OCI-LY7 (cell line): ENCODE measurements at regions not wholly inside any gene's neighbourhood (a gene's known extent, or its start where the extent isn't known, plus 50 kb on each side); places are given as distances from the start of the nearest gene placed in this dataset.

Experiments
- BruUV-seq: library from RNA; stranded (reverse); fragments of 400-500 nt; replicated peaks from 2 replicates; lab custom pipeline; 2021; lab: Mats Ljungman, UMichigan
- CTCF ChIA-PET: fragments of 300-600 bp; sonication (Branson Sonifier 250); formaldehyde crosslinking; loops from one replicate; lab custom pipeline; 2022; ENCODE audit warnings: antibody characterized with exemption; ENCODE audit not compliant: unreplicated experiment; lab: Charles Lee
- POLR2A ChIA-PET: fragments of 300-600 bp; sonication (Branson Sonifier 250); formaldehyde crosslinking; loops from one replicate; lab custom pipeline; 2022; ENCODE audit warnings: antibody characterized with exemption; lab: Charles Lee
- DNase-seq: peaks from one replicate; pipeline ENCODE4 v3.0.0-alpha.2; 2015; ENCODE audit warnings: low spot score
- H2AFZ ChIP-seq: fragments of 200-600 bp; sonication (generic), shearing (Covaris generic); 2 replicates; pipeline ENCODE4 v1.6.1; 2014; ENCODE audit warnings: mild to moderate bottlenecking, antibody characterized with exemption, low read length, moderate library complexity
- H3K27ac ChIP-seq: fragments of 200-600 bp; sonication (generic); 2 replicates; pipeline ENCODE4 v1.5.1; 2014; ENCODE audit warnings: mixed run types, low read depth, mild to moderate bottlenecking, moderate library complexity, low read length, inconsistent platforms; ENCODE audit not compliant: poor library complexity, severe bottlenecking
- H3K36me3 ChIP-seq: fragments of 200-600 bp; sonication (generic); 2 replicates; pipeline ENCODE4 v1.6.1; 2014; ENCODE audit warnings: mild to moderate bottlenecking, antibody characterized with exemption, low read length, moderate library complexity, mixed read lengths; ENCODE audit not compliant: insufficient read depth
- H3K4me1 ChIP-seq: fragments of 200-600 bp; sonication (generic); 2 replicates; pipeline ENCODE4 v1.5.1; 2014; ENCODE audit warnings: mild to moderate bottlenecking, low read length; ENCODE audit not compliant: insufficient read depth, poor library complexity, severe bottlenecking
- H3K4me2 ChIP-seq: fragments of 200-600 bp; sonication (generic); 2 replicates; pipeline ENCODE4 v1.6.1; 2014; ENCODE audit warnings: mild to moderate bottlenecking, low read length
- H3K4me3 ChIP-seq: fragments of 200-600 bp; sonication (generic); 2 replicates; pipeline ENCODE4 v1.5.1; 2014; ENCODE audit warnings: mild to moderate bottlenecking, low read depth, low read length; ENCODE audit not compliant: poor library complexity, severe bottlenecking
- H3K79me2 ChIP-seq: fragments of 200-600 bp; sonication (generic); 2 replicates; pipeline ENCODE4 v1.6.1; 2016; ENCODE audit warnings: low read depth, mild to moderate bottlenecking, low read length, moderate library complexity, mixed read lengths; ENCODE audit not compliant: insufficient read depth
- H3K9me2 ChIP-seq: fragments of 200-600 bp; sonication (generic); 2 replicates; pipeline ENCODE4 v1.6.1; 2016; ENCODE audit warnings: mild to moderate bottlenecking, low read length, mixed read lengths; ENCODE audit not compliant: insufficient read depth
- H3K9me3 ChIP-seq: fragments of 200-600 bp; sonication (generic); 2 replicates; pipeline ENCODE4 v1.6.1; 2014; ENCODE audit warnings: mild to moderate bottlenecking, mixed run types, low read length, mixed read lengths
- H4K20me1 ChIP-seq: fragments of 200-600 bp; sonication (generic); 2 replicates; pipeline ENCODE4 v1.6.1; 2014; ENCODE audit warnings: mild to moderate bottlenecking, antibody characterized with exemption, low read length, moderate library complexity, mixed read lengths; ENCODE audit not compliant: insufficient read depth
- CTCF ChIP-seq: fragments of 200-600 bp; sonication (generic); conservative IDR thresholded peaks from 2 replicates; pipeline ENCODE4 v1.5.1; 2014; ENCODE audit warnings: mild to moderate bottlenecking, antibody characterized with exemption, low read length, moderate library complexity, mixed read lengths
- EZH2phosphoT487 ChIP-seq: fragments of 200-600 bp; sonication (generic); IDR thresholded peaks from 2 replicates; pipeline ENCODE4 v1.6.1; 2018; ENCODE audit warnings: low read depth, borderline replicate concordance, mild to moderate bottlenecking, mixed run types, antibody characterized with exemption, low read length, moderate library complexity, mixed read lengths
- intact Hi-C: fragments of 100-400 bp; cut with micrococcal nuclease; formaldehyde crosslinking; loops from one replicate; pipeline ENCODE4 v1.10.0; 2022; ENCODE audit not compliant: unreplicated experiment

GRCh38 chr6:122302067-122302466 is 97.4 kb upstream of the HSF2 start:
- no peak overlapping the region for H3K27ac ChIP-seq
- DNase-seq = no peak
- ChIA-PET CTCF (no interaction called here), POLR2A (no interaction called here)
- H4K20me1 ChIP-seq = no peaks in the 10 kb centered on the region
- no peaks in the 10 kb centered on the region for H3K79me2 ChIP-seq
- no TSS peak for BruUV-seq
- TF ChIP-seq CTCF (no peak), EZH2phosphoT487 (no peak)
- H3K9me2 ChIP-seq = no peaks in the 10 kb centered on the region
- no peaks in the 10 kb centered on the region for H3K9me3 ChIP-seq
- H2AFZ ChIP-seq = no peak overlapping the region
- no peak overlapping the region for H3K4me3 ChIP-seq
- no peaks in the 10 kb centered on the region for H3K4me1 ChIP-seq
- intact Hi-C loops = no loop called here
- H3K4me2 ChIP-seq = no peak overlapping the region
- no peaks in the 10 kb centered on the region for H3K36me3 ChIP-seq

GRCh38 chr6:122307577-122307976 is 91.9 kb upstream of the HSF2 start:
- Histone ChIP-seq H3K27ac (no peak overlapping the region), H3K9me3 (no peaks in the 10 kb centered on the region), H2AFZ (no peak overlapping the region), H3K4me2 (no peak overlapping the region), H3K4me3 (no peak overlapping the region), H3K4me1 (no peaks in the 10 kb centered on the region), H3K79me2 (no peaks in the 10 kb centered on the region), H3K9me2 (no peaks in the 10 kb centered on the region), H4K20me1 (no peaks in the 10 kb centered on the region), H3K36me3 (no peaks in the 10 kb centered on the region)
- TF ChIP-seq EZH2phosphoT487 (no peak), CTCF (no peak)
- intact Hi-C loops = no loop called here
- no TSS peak for BruUV-seq
- POLR2A ChIA-PET = no interaction called here
- CTCF ChIA-PET = no interaction called here
- DNase-seq = no peak

- Histone ChIP-seq H2AFZ (no peak overlapping the region), H3K36me3 (no peaks in the 10 kb centered on the region), H3K9me3 (no peaks in the 10 kb centered on the region), H3K4me1 (no peaks in the 10 kb centered on the region), H3K4me3 (no peak overlapping the region), H3K27ac (no peak overlapping the region), H4K20me1 (no peaks in the 10 kb centered on the region), H3K9me2 (no peaks in the 10 kb centered on the region), H3K4me2 (no peak overlapping the region), H3K79me2 (no peaks in the 10 kb centered on the region)
- BruUV-seq = no TSS peak
- POLR2A ChIA-PET = no interaction called here
- no peak for DNase-seq
- TF ChIP-seq EZH2phosphoT487 = no peak
- no peak for TF ChIP-seq CTCF
- intact Hi-C loops = no loop called here
- CTCF ChIA-PET = no interaction called here
These were observed 91.4 kb upstream of the HSF2 start for GRCh38 chr6:122308074-122308473.
